NB4 (cell line): ENCODE measurements at regions not wholly inside any gene's neighbourhood (a gene's known extent, or its start where the extent isn't known, plus 50 kb on each side); places are given as distances from the start of the nearest gene placed in this dataset.

Experiments
- POLR2A ChIP-seq: IDR thresholded peaks from 2 replicates; pipeline ENCODE4 v1.6.1; 2011; ENCODE audit warnings: mild to moderate bottlenecking; ENCODE audit not compliant: insufficient read length; ENCODE audit errors: extremely low read depth
- TF ChIP-seq, protein P1 (sequence below): IDR thresholded peaks from one replicate; pipeline ENCODE4 v1.5.1; 2012; ENCODE audit warnings: low read depth, low read length

DNA sequence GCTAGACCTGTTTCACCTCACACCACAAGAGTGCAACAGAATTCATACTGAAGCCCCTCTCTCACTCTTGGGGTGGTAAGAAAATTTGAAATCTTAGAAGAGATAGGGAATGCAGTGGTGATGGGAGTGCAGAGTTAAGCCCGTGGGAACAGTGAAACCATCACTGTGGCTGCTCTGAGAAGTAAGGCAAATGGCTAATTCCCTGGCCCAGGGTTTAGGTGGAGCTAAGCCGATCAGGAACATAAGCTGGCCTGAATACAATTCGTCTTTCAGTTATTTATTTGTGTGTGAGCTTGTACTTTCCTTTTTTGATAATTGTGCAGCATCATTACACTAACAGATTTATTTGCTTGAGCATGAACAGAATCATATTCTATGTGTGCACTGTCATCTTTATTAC lies 1070.6 kb downstream of the STPG2 start:
- TF ChIP-seq, protein P1, sequence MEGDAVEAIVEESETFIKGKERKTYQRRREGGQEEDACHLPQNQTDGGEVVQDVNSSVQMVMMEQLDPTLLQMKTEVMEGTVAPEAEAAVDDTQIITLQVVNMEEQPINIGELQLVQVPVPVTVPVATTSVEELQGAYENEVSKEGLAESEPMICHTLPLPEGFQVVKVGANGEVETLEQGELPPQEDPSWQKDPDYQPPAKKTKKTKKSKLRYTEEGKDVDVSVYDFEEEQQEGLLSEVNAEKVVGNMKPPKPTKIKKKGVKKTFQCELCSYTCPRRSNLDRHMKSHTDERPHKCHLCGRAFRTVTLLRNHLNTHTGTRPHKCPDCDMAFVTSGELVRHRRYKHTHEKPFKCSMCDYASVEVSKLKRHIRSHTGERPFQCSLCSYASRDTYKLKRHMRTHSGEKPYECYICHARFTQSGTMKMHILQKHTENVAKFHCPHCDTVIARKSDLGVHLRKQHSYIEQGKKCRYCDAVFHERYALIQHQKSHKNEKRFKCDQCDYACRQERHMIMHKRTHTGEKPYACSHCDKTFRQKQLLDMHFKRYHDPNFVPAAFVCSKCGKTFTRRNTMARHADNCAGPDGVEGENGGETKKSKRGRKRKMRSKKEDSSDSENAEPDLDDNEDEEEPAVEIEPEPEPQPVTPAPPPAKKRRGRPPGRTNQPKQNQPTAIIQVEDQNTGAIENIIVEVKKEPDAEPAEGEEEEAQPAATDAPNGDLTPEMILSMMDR: no peak
- TF ChIP-seq POLR2A: no peak
